ENCODE measurements at regions not wholly inside any gene's neighbourhood (a gene's known extent, or its start where the extent isn't known, plus 50 kb on each side); places are given as distances from the start of the nearest gene placed in this dataset.

DNA sequence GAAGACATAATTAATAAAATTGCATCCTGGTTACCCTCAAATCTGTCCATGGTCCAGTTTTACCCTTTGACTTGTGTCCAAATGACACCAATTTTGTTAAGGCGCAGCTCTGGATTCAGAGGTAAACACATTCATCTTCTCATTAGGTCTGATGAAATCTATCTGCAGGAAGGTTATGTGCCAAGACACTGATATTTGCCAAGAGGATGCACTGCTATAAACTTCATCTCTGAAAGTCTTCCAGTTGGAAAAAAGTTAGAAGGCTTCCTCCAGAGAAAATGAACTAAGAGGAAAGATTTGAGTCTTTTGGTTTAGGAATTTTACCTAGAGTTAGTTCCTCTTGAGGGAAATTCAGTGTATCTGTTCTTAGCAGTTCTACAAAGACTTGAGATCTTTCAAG lies 717.8 kb downstream of the DTWD2 start:
- TF ChIP-seq, protein P1, sequence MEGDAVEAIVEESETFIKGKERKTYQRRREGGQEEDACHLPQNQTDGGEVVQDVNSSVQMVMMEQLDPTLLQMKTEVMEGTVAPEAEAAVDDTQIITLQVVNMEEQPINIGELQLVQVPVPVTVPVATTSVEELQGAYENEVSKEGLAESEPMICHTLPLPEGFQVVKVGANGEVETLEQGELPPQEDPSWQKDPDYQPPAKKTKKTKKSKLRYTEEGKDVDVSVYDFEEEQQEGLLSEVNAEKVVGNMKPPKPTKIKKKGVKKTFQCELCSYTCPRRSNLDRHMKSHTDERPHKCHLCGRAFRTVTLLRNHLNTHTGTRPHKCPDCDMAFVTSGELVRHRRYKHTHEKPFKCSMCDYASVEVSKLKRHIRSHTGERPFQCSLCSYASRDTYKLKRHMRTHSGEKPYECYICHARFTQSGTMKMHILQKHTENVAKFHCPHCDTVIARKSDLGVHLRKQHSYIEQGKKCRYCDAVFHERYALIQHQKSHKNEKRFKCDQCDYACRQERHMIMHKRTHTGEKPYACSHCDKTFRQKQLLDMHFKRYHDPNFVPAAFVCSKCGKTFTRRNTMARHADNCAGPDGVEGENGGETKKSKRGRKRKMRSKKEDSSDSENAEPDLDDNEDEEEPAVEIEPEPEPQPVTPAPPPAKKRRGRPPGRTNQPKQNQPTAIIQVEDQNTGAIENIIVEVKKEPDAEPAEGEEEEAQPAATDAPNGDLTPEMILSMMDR (IDR thresholded peaks at IDR 0.05), result no peak
- TF ChIP-seq ZFX (IDR thresholded peaks at IDR 0.05; ENCODE audit: borderline replicate concordance), result no peak

Data from 22Rv1 (cell line).